IPS-NIHi11 (cell line): ENCODE measurements at regions not wholly inside any gene's neighbourhood (a gene's known extent, or its start where the extent isn't known, plus 50 kb on each side); places are given as distances from the start of the nearest gene placed in this dataset.

ENCODE experiments used
- DNase-seq: peaks from one replicate; pipeline ENCODE4 v3.0.0; 2012; ENCODE audit warnings: mixed read lengths, low spot score

- DNase-seq, result no peak
Measured at GRCh38 chr5:113800686-113801085, 287.2 kb downstream of the YTHDC2 start.

GRCh38 chr5:113804264-113804663, 290.8 kb downstream of the YTHDC2 start:
- DNase-seq, result no peak

- no peak for DNase-seq
Measured at GRCh38 chr5:113804943-113805342, 291.4 kb downstream of the YTHDC2 start.

- peak; percentile 15 for DNase-seq
Measured at GRCh38 chr5:113806250-113806649, 292.8 kb downstream of the YTHDC2 start.

- no peak for DNase-seq
Measured at GRCh38 chr5:113806904-113807303, 293.4 kb downstream of the YTHDC2 start.

GRCh38 chr5:113807427-113807991, 294.0 kb downstream of the YTHDC2 start:
- no peak for DNase-seq

GRCh38 chr5:113808956-113809355, 295.5 kb downstream of the YTHDC2 start:
- no peak for DNase-seq

- DNase-seq, result no peak
Measured at GRCh38 chr5:113809626-113810025, 296.1 kb downstream of the YTHDC2 start.

GRCh38 chr5:113813466-113813865, 300.0 kb downstream of the YTHDC2 start:
- no peak for DNase-seq

GRCh38 chr5:113817683-113818082, 304.2 kb downstream of the YTHDC2 start:
- no peak for DNase-seq

GRCh38 chr5:113823696-113824095, 310.2 kb downstream of the YTHDC2 start:
- no peak for DNase-seq

GRCh38 chr5:113824307-113824706, 310.8 kb downstream of the YTHDC2 start:
- DNase-seq, result peak; percentile 17

- no peak for DNase-seq
Measured at GRCh38 chr5:113825176-113825575, 311.7 kb downstream of the YTHDC2 start.

- DNase-seq, result peak; percentile 22
Measured at GRCh38 chr5:113846941-113847340, 333.4 kb downstream of the YTHDC2 start.

- DNase-seq, result no peak
Measured at GRCh38 chr5:113864437-113864836, 350.9 kb downstream of the YTHDC2 start.

GRCh38 chr5:113866763-113867162, 353.3 kb downstream of the YTHDC2 start:
- no peak for DNase-seq

GRCh38 chr5:113869611-113870010, 356.1 kb downstream of the YTHDC2 start:
- DNase-seq, result no peak

GRCh38 chr5:113871972-113872371, 358.5 kb downstream of the YTHDC2 start:
- no peak for DNase-seq

- DNase-seq, result no peak
Measured at GRCh38 chr5:113875096-113875495, 361.6 kb downstream of the YTHDC2 start.

GRCh38 chr5:113891491-113891890, 378.0 kb downstream of the YTHDC2 start:
- DNase-seq, result no peak

- no peak for DNase-seq
Measured at GRCh38 chr5:113896789-113897188, 383.3 kb downstream of the YTHDC2 start.

GRCh38 chr5:113897748-113898147, 384.3 kb downstream of the YTHDC2 start:
- DNase-seq, result no peak

- DNase-seq, result no peak
Measured at GRCh38 chr5:113900141-113900540, 386.6 kb downstream of the YTHDC2 start.

GRCh38 chr5:113900816-113901215, 387.3 kb downstream of the YTHDC2 start:
- no peak for DNase-seq

- DNase-seq, result no peak
Measured at GRCh38 chr5:113901718-113902117, 388.2 kb downstream of the YTHDC2 start.
